HL-60 (cell line): ENCODE measurements at regions not wholly inside any gene's neighbourhood (a gene's known extent, or its start where the extent isn't known, plus 50 kb on each side); places are given as distances from the start of the nearest gene placed in this dataset.
A peak's percentile ranks its signal among the peaks of the same experiment; 100 is the strongest.

Experiments
- DNase-seq, 2 experiments: peaks; one replicate each; pipeline ENCODE4 v3.0.0-alpha.2; 2010 to 2020; ENCODE audit warnings: low read depth in 1 of 2, low spot score in 1 of 2
- H3K27ac ChIP-seq: fragments of 250-450 bp; sonication (Bioruptor Pico); replicated peaks from 2 replicates; pipeline ENCODE4 v1.5.1; 2020; ENCODE audit warnings: mild to moderate bottlenecking, moderate library complexity
- H3K27me3 ChIP-seq: fragments of 250-450 bp; sonication (Bioruptor Pico); 2 replicates; pipeline ENCODE4 v1.5.1; 2021; ENCODE audit warnings: mild to moderate bottlenecking, moderate library complexity; ENCODE audit not compliant: insufficient read depth, poor library complexity, severe bottlenecking
- H3K4me3 ChIP-seq: replicated peaks from 2 replicates; pipeline ENCODE4 v1.5.1; 2011; ENCODE audit warnings: mild to moderate bottlenecking, control low read depth, low read length; ENCODE audit not compliant: insufficient read depth
- CTCF ChIP-seq: IDR thresholded peaks from one replicate; pipeline ENCODE4 v1.5.1; 2011; ENCODE audit warnings: low read length, control low read depth, inconsistent platforms; ENCODE audit not compliant: insufficient read depth
- GABPA ChIP-seq: IDR thresholded peaks from 2 replicates; pipeline ENCODE4 v1.6.1; 2012; ENCODE audit warnings: low read depth
- POLR2AphosphoS5 ChIP-seq: IDR thresholded peaks from 2 replicates; pipeline ENCODE4 v1.6.1; 2012; ENCODE audit warnings: low read depth
- REST ChIP-seq: IDR thresholded peaks from 2 replicates; pipeline ENCODE4 v1.6.1; 2012; ENCODE audit warnings: low read depth; ENCODE audit not compliant: insufficient replicate concordance
- SPI1 ChIP-seq: IDR thresholded peaks from 2 replicates; pipeline ENCODE4 v1.6.1; 2012; ENCODE audit warnings: low read depth, mild to moderate bottlenecking, borderline replicate concordance

GRCh38 chr5:53334431-53334941 is 145.9 kb upstream of the FST start:
- TF ChIP-seq SPI1, result peak; percentile 22; the same call in 1 of the 2 replicates
- TF ChIP-seq POLR2AphosphoS5, result no peak
- H3K27me3 ChIP-seq, result no peaks in the 10 kb centered on the region
- no peak overlapping the region for H3K4me3 ChIP-seq
- no peak overlapping the region for H3K27ac ChIP-seq
- peak in 1 of 2 experiments; percentile 34 for DNase-seq

- Histone ChIP-seq H3K4me3 (no peak overlapping the region), H3K27ac (peak overlapping the region; percentile 2; the same call in 1 of the 2 replicates), H3K27me3 (no peaks in the 10 kb centered on the region)
- DNase-seq, result no peak
- peak; percentile 4 for TF ChIP-seq CTCF
- no peak for TF ChIP-seq POLR2AphosphoS5
- TF ChIP-seq SPI1, result no peak
- no peak for TF ChIP-seq GABPA
These were observed 145.3 kb upstream of the FST start for GRCh38 chr5:53335115-53335514.

GRCh38 chr5:53337827-53338226 is 142.6 kb upstream of the FST start:
- TF ChIP-seq POLR2AphosphoS5 (no peak), GABPA (no peak), REST (no peak), SPI1 (no peak), CTCF (no peak)
- no peak for DNase-seq
- no peaks in the 10 kb centered on the region for H3K27me3 ChIP-seq
- H3K27ac ChIP-seq, result no peak overlapping the region
- no peak overlapping the region for H3K4me3 ChIP-seq

- H3K27ac ChIP-seq, result no peak overlapping the region
- no peak for TF ChIP-seq GABPA
- TF ChIP-seq SPI1, result no peak
- no peak for TF ChIP-seq REST
- no peak for TF ChIP-seq POLR2AphosphoS5
- no peak for TF ChIP-seq CTCF
- H3K27me3 ChIP-seq, result no peaks in the 10 kb centered on the region
- no peak for DNase-seq
- no peak overlapping the region for H3K4me3 ChIP-seq
These were observed 141.5 kb upstream of the FST start for GRCh38 chr5:53338971-53339370.
